Putamen (tissue), 1 donor: ENCODE measurements at regions not wholly inside any gene's neighbourhood (a gene's known extent, or its start where the extent isn't known, plus 50 kb on each side); places are given as distances from the start of the nearest gene placed in this dataset.
"Not testable (repeated sequence)": the region's sequence is repeated elsewhere in the genome, so short reads cannot be mapped to it uniquely, and the experiment has no call there.

Source experiments
- DNase-seq: peaks from one replicate; pipeline ENCODE4 v3.0.0-alpha.2; 2016; ENCODE audit warnings: low spot score

GRCh38 chrX:94612140-94612539, 938.1 kb downstream of the FAM133A start:
- DNase-seq, result no peak

GRCh38 chrX:94633237-94633636, 959.2 kb downstream of the FAM133A start:
- no peak for DNase-seq

- no peak for DNase-seq
Observed at GRCh38 chrX:94635003-94635402, 961.0 kb downstream of the FAM133A start.

- no peak for DNase-seq
Observed at GRCh38 chrX:94645726-94646125, 971.7 kb downstream of the FAM133A start.

GRCh38 chrX:94655180-94655579, 981.2 kb downstream of the FAM133A start:
- no peak for DNase-seq

GRCh38 chrX:94662689-94663088, 988.7 kb downstream of the FAM133A start:
- DNase-seq, result no peak

GRCh38 chrX:94676285-94676684, 1002.3 kb downstream of the FAM133A start:
- no peak for DNase-seq

GRCh38 chrX:94686071-94686470, 1012.1 kb downstream of the FAM133A start:
- DNase-seq, result no peak

- no peak for DNase-seq
Observed at GRCh38 chrX:94695910-94696309, 1021.9 kb downstream of the FAM133A start.

- DNase-seq, result not testable (repeated sequence)
Observed at GRCh38 chrX:94704348-94705256, 1030.6 kb downstream of the FAM133A start.

GRCh38 chrX:94721386-94721785, 1047.4 kb downstream of the FAM133A start:
- no peak for DNase-seq

- DNase-seq, result no peak
Observed at GRCh38 chrX:94722578-94722977, 1048.6 kb downstream of the FAM133A start.

GRCh38 chrX:94742772-94743171, 1068.8 kb downstream of the FAM133A start:
- DNase-seq, result no peak

GRCh38 chrX:94743478-94743877, 1069.5 kb downstream of the FAM133A start:
- no peak for DNase-seq

- DNase-seq, result no peak
Observed at GRCh38 chrX:94744786-94745185, 1070.8 kb downstream of the FAM133A start.

- DNase-seq, result no peak
Observed at GRCh38 chrX:94751611-94752010, 1077.6 kb downstream of the FAM133A start.

GRCh38 chrX:94752434-94753169, 1078.6 kb downstream of the FAM133A start:
- no peak for DNase-seq

GRCh38 chrX:94758130-94758529, 1084.1 kb downstream of the FAM133A start:
- DNase-seq, result no peak

- no peak for DNase-seq
Observed at GRCh38 chrX:94775640-94776039, 1101.6 kb downstream of the FAM133A start.

GRCh38 chrX:94813541-94813940, 1139.5 kb downstream of the FAM133A start:
- no peak for DNase-seq

- no peak for DNase-seq
Observed at GRCh38 chrX:94814216-94814615, 1140.2 kb downstream of the FAM133A start.

GRCh38 chrX:94830717-94831116, 1156.7 kb downstream of the FAM133A start:
- DNase-seq, result no peak

GRCh38 chrX:94831364-94831763, 1157.4 kb downstream of the FAM133A start:
- DNase-seq, result no peak
